NCI-H82 treated with DMSO at 0.1 percent for 48 hours (cell line): ENCODE measurements at regions not wholly inside any gene's neighbourhood (a gene's known extent, or its start where the extent isn't known, plus 50 kb on each side); places are given as distances from the start of the nearest gene placed in this dataset.
"Not testable (repeated sequence)": the region's sequence is repeated elsewhere in the genome, so short reads cannot be mapped to it uniquely, and the experiment has no call there.

Experiments used
- DNase-seq: peaks from one replicate; lab custom pipeline; 2025; ENCODE audit not compliant: unreplicated experiment; lab: John Stamatoyannopoulos, UW

GRCh38 chr18:78240627-78241252 is 738.9 kb upstream of the SALL3 start:
- DNase-seq = no peak

GRCh38 chr18:78241535-78242253 is 737.9 kb upstream of the SALL3 start:
- no peak for DNase-seq

GRCh38 chr18:78242254-78242643 is 737.4 kb upstream of the SALL3 start:
- no peak for DNase-seq

- no peak for DNase-seq
These were observed 736.8 kb upstream of the SALL3 start for GRCh38 chr18:78242806-78243205.

- no peak for DNase-seq
These were observed 734.8 kb upstream of the SALL3 start for GRCh38 chr18:78244779-78245178.

- DNase-seq = no peak
These were observed 734.2 kb upstream of the SALL3 start for GRCh38 chr18:78245451-78245850.

GRCh38 chr18:78246050-78246449 is 733.6 kb upstream of the SALL3 start:
- no peak for DNase-seq

- DNase-seq = no peak
These were observed 733.0 kb upstream of the SALL3 start for GRCh38 chr18:78246588-78246987.

GRCh38 chr18:78247615-78248289 is 731.9 kb upstream of the SALL3 start:
- no peak for DNase-seq

GRCh38 chr18:78255013-78255412 is 724.6 kb upstream of the SALL3 start:
- DNase-seq = no peak

GRCh38 chr18:78268226-78268988 is 711.2 kb upstream of the SALL3 start:
- DNase-seq = no peak

- DNase-seq = no peak
These were observed 707.8 kb upstream of the SALL3 start for GRCh38 chr18:78271790-78272189.

GRCh38 chr18:78273876-78274275 is 705.7 kb upstream of the SALL3 start:
- no peak for DNase-seq

- DNase-seq = not testable (repeated sequence)
These were observed 696.2 kb upstream of the SALL3 start for GRCh38 chr18:78283425-78283824.

GRCh38 chr18:78292618-78293380 is 686.8 kb upstream of the SALL3 start:
- no peak for DNase-seq

GRCh38 chr18:78293540-78293939 is 686.1 kb upstream of the SALL3 start:
- DNase-seq = no peak

- DNase-seq = no peak
These were observed 685.6 kb upstream of the SALL3 start for GRCh38 chr18:78293940-78294541.

- no peak for DNase-seq
These were observed 684.4 kb upstream of the SALL3 start for GRCh38 chr18:78295262-78295661.

- no peak for DNase-seq
These were observed 683.5 kb upstream of the SALL3 start for GRCh38 chr18:78296166-78296565.

- DNase-seq = no peak
These were observed 682.6 kb upstream of the SALL3 start for GRCh38 chr18:78297048-78297447.
